Heart left ventricle (tissue), 16 donors: ENCODE measurements at regions not wholly inside any gene's neighbourhood (a gene's known extent, or its start where the extent isn't known, plus 50 kb on each side); places are given as distances from the start of the nearest gene placed in this dataset.
A peak's percentile ranks its signal among the peaks of the same experiment; 100 is the strongest.

Source experiments
- ATAC-seq, 4 donors: fragments of 200-7000 bp; cut with Tn5 transposase; one replicate each; pipeline ENCODE4 v1.9.1; 2020 to 2022; ENCODE audit warnings: moderate library complexity in 4 of 4, mild to moderate bottlenecking in 3 of 4, moderate number of reproducible peaks in 1 of 4
- DNase-seq, 5 donors: peaks; one replicate each; pipeline ENCODE4 v3.0.0-alpha.2; 2020
- H3K27ac ChIP-seq, 12 donors: fragments of 200-600 bp; sonication (generic) in 4 of 12; one replicate each; pipeline versions ENCODE4 v1.5.0 to v1.8.0; 2016 to 2022; ENCODE audit warnings: mild to moderate bottlenecking in 2 of 12
- H3K27me3 ChIP-seq, 9 donors: fragments of 200-600 bp; sonication (generic) in 2 of 9; one replicate each; pipeline versions ENCODE4 v1.5.1 to v1.8.0; 2016 to 2022; ENCODE audit warnings: mild to moderate bottlenecking in 3 of 9
- H3K36me3 ChIP-seq, 9 donors: fragments of 200-600 bp; sonication (generic) in 2 of 9; one replicate each; pipeline versions ENCODE4 v1.5.0 to v1.8.0; 2018 to 2022; ENCODE audit warnings: mild to moderate bottlenecking in 2 of 9
- H3K4me1 ChIP-seq, 12 donors: fragments of 200-600 bp; sonication (generic) in 4 of 12; one replicate each; pipeline versions ENCODE4 v1.5.0 to v1.8.0; 2016 to 2022; ENCODE audit warnings: mild to moderate bottlenecking in 3 of 12
- H3K4me3 ChIP-seq, 12 donors: fragments of 200-600 bp; sonication (generic) in 4 of 12; one replicate each; pipeline versions ENCODE4 v1.5.0 to v1.8.0; 2017 to 2022; ENCODE audit warnings: mild to moderate bottlenecking in 9 of 12, moderate library complexity in 4 of 12
- H3K9me3 ChIP-seq, 12 donors: fragments of 200-600 bp; sonication (generic) in 4 of 12; one replicate each; pipeline versions ENCODE4 v1.5.0 to v1.8.0; 2016 to 2022; ENCODE audit warnings: mild to moderate bottlenecking in 1 of 12
- CTCF ChIP-seq, 12 donors: fragments of 200-600 bp; sonication (generic) in 4 of 12; IDR thresholded peaks; one replicate each; pipeline versions ENCODE4 v1.5.0 to v1.8.0; 2018 to 2022; ENCODE audit warnings: antibody characterized with exemption in 12 of 12, mild to moderate bottlenecking in 5 of 12
- POLR2A ChIP-seq, 2 donors: fragments of 450-650 bp; IDR thresholded peaks; one replicate each; pipeline ENCODE4 v1.6.1; 2017; ENCODE audit warnings: antibody characterized with exemption in 2 of 2, mild to moderate bottlenecking in 2 of 2, moderate library complexity in 2 of 2
- WGBS, 4 donors: extraction: QIAGEN DNeasy Blood & Tissue Kit in 2 of 4; methylation state at CpG; one replicate each; pipeline versions ENCODE4 v1.1.5 to v1.1.7; 2013 to 2018; 5-methylcytosine and 5-hydroxymethylcytosine counted together
- intact Hi-C, 10 donors: fragments of 100-400 bp; cut with DNase I; formaldehyde crosslinking; loops; one replicate each; pipeline versions ENCODE4 v1.11.1 to v1.14.2; 2022
- donor health status: ischemic (EF 13 %, LVEDD 7.1; RV severe dilation, severe dysfunction).
- donor health status: healthy with polysubstance abuse.
- donor health status: DM: no; HTN: yes; CAD: no.
- donor health status: DM: no; HTN: no; CAD: no.
- donor health status: ischemic (EF 25% LVEDD 6.9; RV normal size, moderate dysfunction).
- donor health status: ischemic (EF 25% LVEDD 5.7; RV mildly dilated, moderate dysfunction).
- donor health status: healthy.
- donor health status: DM: yes; HTN: yes; CAD: no.
- donor health status: ischemic (EF 35%, LVEDD 5.7; RV mildly dilated, moderate dysfunction).
- donor health status: nonischemic (EF 11% LVEDD 7.7; RV severe dilation, severe dysfunction).
- donor health status: DM: yes; HTN: yes; CAD: no.
- donor health status: PGD.
- donor health status: ischemic (EF 29% LVEDD 5.4; RV normal size, mild dysfunction).
- donor health status: nonischemic (EF 23%, LVEDD 6.1; RV moderate dilation, normal function).

GRCh38 chr1:29906927-29907326 lies 670.6 kb downstream of the PTPRU start:
- H3K36me3 ChIP-seq = no peaks in the 10 kb centered on the region
- peak in 1 of 4 donors; percentile 45 for ATAC-seq
- H3K4me1 ChIP-seq = peaks cover 0 to 7% (median 0%) of the 10 kb centered on the region in 12 donors
- no peak overlapping the region for H3K4me3 ChIP-seq
- H3K27me3 ChIP-seq = peaks cover 0 to 4% (median 0%) of the 10 kb centered on the region in 9 donors
- no peaks in the 10 kb centered on the region for H3K9me3 ChIP-seq
- intact Hi-C loops = no loop called here
- TF ChIP-seq POLR2A (IDR thresholded peaks at IDR 0.05) (no peak), CTCF (IDR thresholded peaks at IDR 0.05) (no peak)
- 88 to 93% (median 91%) methylated on average over 6 of the region's 6 CpGs for WGBS, 4 donors
- H3K27ac ChIP-seq = no peak overlapping the region
- no peak for DNase-seq

DNA sequence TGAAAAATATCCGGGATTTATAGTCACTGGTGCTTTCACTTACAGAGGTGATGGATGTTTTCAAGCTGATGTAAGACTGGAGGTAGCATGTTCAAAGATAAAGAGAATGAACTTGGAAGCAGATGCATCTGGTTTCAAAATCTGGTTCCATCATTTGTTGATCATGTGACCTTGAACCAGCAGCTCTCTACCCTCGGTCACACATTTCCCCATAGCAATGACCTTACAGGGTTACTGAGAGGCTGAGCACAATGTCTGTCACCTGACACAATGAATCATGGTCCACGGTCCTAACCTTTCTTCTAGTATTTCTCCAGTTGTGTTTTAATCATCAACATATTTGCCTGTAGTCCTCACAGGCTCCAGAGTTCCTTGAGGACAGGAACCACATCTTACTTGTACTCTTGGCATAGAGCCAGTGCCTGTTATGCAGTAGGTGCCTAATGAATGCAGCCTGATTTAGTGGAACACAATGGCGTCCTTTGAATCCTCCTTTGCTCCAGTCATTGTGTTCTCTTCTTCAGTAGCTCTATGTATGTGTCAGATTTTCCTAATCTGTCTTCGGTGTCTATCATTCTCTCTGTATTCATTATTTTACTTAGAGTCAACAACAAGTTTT lies 667.3 kb downstream of the PTPRU start:
- intact Hi-C loops = no loop called here
- ATAC-seq (no peak), DNase-seq (no peak)
- WGBS, 4 donors = 68 to 77% (median 73%) methylated on average over 5 of the region's 5 CpGs
- no peak overlapping the region for H3K27ac ChIP-seq
- peaks cover 0 to 2% (median 0%) of the 10 kb centered on the region in 9 donors for H3K27me3 ChIP-seq
- TF ChIP-seq CTCF (IDR thresholded peaks at IDR 0.05) (no peak), POLR2A (IDR thresholded peaks at IDR 0.05) (no peak)
- no peak overlapping the region for H3K4me3 ChIP-seq
- H3K36me3 ChIP-seq = no peaks in the 10 kb centered on the region
- H3K9me3 ChIP-seq = no peaks in the 10 kb centered on the region
- H3K4me1 ChIP-seq = peaks cover 0 to 22% (median 8%) of the 10 kb centered on the region in 12 donors

GRCh38 chr1:29901624-29902325 lies 665.5 kb downstream of the PTPRU start:
- ATAC-seq = peak in 2 of 4 donors; percentile 7 to 11
- H3K4me1 ChIP-seq = peaks cover 0 to 22% (median 8%) of the 10 kb centered on the region in 12 donors
- intact Hi-C loops = no loop called here
- WGBS, 4 donors = 31 to 46% (median 36%) methylated on average over 12 of the region's 12 CpGs
- no peaks in the 10 kb centered on the region for H3K27me3 ChIP-seq
- TF ChIP-seq POLR2A (IDR thresholded peaks at IDR 0.05) = no peak
- no peak for TF ChIP-seq CTCF (IDR thresholded peaks at IDR 0.05)
- no peaks in the 10 kb centered on the region for H3K36me3 ChIP-seq
- DNase-seq = peak in 2 of 5 donors; percentile 21 to 26
- no peak overlapping the region for H3K4me3 ChIP-seq
- no peaks in the 10 kb centered on the region for H3K9me3 ChIP-seq
- H3K27ac ChIP-seq = peak overlapping the region in 6 of 12 donors; percentile 13 to 61 (median 42)

GRCh38 chr1:29900712-29901111 lies 664.4 kb downstream of the PTPRU start:
- Histone ChIP-seq H3K36me3 (no peaks in the 10 kb centered on the region), H3K27me3 (peaks cover 0 to 4% (median 0%) of the 10 kb centered on the region in 9 donors), H3K4me3 (peak overlapping the region in 6 of 12 donors; percentile 3 to 27 (median 11)), H3K9me3 (no peaks in the 10 kb centered on the region), H3K4me1 (peaks cover 0 to 22% (median 8%) of the 10 kb centered on the region in 12 donors), H3K27ac (peak overlapping the region in 10 of 12 donors; percentile 7 to 80 (median 50))
- peak in 4 of 5 donors; percentile 64 to 79 (median 74) for DNase-seq
- intact Hi-C loops = no loop called here
- TF ChIP-seq POLR2A (IDR thresholded peaks at IDR 0.05) (no peak), CTCF (IDR thresholded peaks at IDR 0.05) (no peak)
- WGBS, 4 donors = 43 to 54% (median 50%) methylated on average over 3 of the region's 3 CpGs
- ATAC-seq = peak; percentile 93 to 96 (median 94)
